ENCODE measurements at regions not wholly inside any gene's neighbourhood (a gene's known extent, or its start where the extent isn't known, plus 50 kb on each side); places are given as distances from the start of the nearest gene placed in this dataset.
"Not testable (repeated sequence)": the region's sequence is repeated elsewhere in the genome, so short reads cannot be mapped to it uniquely, and the experiment has no call there.

- not testable (repeated sequence) for TF ChIP-seq CTCF, POLR2A (IDR thresholded peaks at IDR 0.05)
These were observed 100.4 kb upstream of the CCZ1B start for GRCh38 chr7:6926193-6927174.
